Stromal cell of bone marrow (primary cell): ENCODE measurements at regions not wholly inside any gene's neighbourhood (a gene's known extent, or its start where the extent isn't known, plus 50 kb on each side); places are given as distances from the start of the nearest gene placed in this dataset.
"Not testable (repeated sequence)": the region's sequence is repeated elsewhere in the genome, so short reads cannot be mapped to it uniquely, and the experiment has no call there.

Source experiments
- DNase-seq: peaks from one replicate; pipeline ENCODE4 v3.0.0-alpha.2; 2012; ENCODE audit warnings: low read depth

DNA sequence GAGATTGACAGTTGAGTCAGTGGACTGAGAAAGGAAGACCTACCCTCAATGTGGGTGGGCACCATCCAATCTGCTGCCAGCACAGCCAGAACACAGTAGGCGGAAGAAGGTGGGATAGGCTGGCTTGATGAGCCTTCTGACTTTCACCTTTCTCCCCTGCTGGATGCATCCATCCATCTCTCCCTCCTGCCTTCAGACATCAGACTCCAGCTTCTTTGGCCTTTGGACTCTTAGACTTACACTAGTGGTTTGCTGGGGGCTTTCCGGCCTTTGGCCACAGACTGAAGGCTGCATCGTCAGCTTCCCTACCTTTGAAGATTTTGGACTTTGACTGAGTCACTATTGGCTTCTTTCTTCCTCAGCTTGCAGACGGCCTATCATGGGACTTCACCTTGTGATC lies 456.5 kb upstream of the MIS18BP1 start:
- DNase-seq = no peak

- DNase-seq = no peak
These were observed 453.0 kb upstream of the MIS18BP1 start for GRCh38 chr14:45705940-45706534.

DNA sequence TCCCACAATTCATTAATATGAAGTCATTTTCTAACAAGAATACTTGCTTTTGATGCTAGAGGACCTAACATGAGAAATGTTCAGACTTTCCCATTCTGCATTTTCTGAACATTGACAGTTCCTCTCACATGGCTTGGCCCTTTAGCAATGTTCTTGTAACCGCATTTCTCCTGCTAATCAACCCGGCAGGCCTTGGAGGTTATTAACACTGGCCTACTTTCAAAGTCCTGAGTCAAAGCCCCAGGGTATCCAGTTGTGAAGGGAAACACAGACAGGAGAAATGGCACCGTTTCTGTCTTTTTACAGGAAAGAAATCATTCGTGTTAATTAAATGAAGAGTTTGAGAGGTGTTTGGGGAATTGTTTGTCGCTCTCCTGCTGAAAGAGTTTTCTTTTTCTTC lies 446.5 kb upstream of the MIS18BP1 start:
- peak; percentile 8 for DNase-seq

- no peak for DNase-seq
These were observed 445.6 kb upstream of the MIS18BP1 start for GRCh38 chr14:45698462-45699134.

GRCh38 chr14:45686771-45687170 lies 433.8 kb upstream of the MIS18BP1 start:
- DNase-seq = no peak

DNA sequence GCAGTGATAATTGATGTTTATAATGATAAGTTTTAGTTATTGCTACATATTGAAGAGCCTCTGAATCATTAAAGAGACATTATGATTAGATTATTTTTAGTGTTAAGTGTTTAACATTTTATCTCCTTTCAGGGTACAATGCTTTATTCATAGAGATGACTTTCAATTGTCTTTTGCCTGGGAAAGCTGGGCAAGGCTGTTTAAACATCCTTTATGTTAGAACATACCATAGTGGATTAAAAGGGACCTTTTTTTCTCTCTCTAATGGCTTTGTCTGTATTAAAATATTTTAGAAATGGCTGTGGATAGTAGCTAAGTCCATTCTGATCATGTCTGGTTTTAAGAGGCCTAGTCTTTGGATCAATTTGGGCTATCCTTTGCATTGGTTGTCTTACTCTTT lies 427.5 kb upstream of the MIS18BP1 start:
- no peak for DNase-seq

GRCh38 chr14:45679853-45680252 lies 426.9 kb upstream of the MIS18BP1 start:
- DNase-seq = peak; percentile 43

- no peak for DNase-seq
These were observed 425.2 kb upstream of the MIS18BP1 start for GRCh38 chr14:45678163-45678562.

DNA sequence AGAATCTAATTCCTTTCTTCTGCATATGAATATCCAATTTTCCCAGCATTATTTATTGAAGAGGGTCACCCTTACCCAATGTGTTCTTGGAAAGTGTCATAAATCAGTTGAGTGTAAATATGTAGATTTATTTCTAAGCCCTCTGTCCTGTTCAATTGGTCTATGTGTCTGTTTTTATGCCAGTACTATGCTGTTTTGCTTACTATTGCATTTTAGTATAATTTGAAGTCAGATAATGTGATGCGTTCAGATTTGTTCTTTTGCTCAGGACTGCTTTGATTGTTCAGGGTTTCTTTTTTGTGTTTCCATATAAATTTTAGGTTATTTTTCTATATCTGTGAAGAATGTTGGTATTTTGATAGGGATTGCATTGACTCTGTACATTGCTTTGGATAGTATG lies 420.4 kb upstream of the MIS18BP1 start:
- DNase-seq = no peak

- DNase-seq = no peak
These were observed 411.8 kb upstream of the MIS18BP1 start for GRCh38 chr14:45664668-45665356.

GRCh38 chr14:45658917-45659299 lies 405.9 kb upstream of the MIS18BP1 start:
- DNase-seq = no peak

DNA sequence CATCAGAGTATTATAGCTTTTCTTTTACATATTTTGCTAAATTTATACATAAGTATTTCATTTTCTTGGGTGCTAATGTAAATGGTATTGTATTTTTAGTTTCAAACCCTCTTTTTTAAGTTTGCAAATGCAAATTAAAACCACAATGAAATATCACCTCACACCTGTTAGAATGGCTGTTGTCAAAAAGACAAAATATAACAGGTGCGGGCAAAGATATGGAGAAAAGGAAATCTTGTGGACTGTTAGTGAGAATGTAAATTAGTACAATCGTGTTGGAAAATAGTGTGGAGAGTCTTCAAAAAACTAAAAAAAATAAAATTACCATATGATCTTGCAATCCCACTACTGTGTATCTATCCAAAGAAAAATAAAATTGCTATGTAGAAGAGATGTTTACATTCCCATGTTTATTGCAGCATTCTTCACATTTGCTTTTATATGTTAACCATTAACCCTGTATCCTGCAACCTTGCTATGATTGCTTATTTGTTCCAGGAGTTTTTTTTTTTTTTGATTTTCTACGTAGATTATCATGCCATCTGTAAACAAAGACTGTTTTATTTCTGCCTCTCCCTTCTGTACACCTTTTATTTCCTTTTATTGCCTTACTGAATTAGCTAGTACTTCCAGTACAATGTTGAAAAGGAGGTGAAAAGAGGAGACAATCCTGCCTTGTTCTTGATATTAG lies 405.4 kb upstream of the MIS18BP1 start:
- no peak for DNase-seq

DNA sequence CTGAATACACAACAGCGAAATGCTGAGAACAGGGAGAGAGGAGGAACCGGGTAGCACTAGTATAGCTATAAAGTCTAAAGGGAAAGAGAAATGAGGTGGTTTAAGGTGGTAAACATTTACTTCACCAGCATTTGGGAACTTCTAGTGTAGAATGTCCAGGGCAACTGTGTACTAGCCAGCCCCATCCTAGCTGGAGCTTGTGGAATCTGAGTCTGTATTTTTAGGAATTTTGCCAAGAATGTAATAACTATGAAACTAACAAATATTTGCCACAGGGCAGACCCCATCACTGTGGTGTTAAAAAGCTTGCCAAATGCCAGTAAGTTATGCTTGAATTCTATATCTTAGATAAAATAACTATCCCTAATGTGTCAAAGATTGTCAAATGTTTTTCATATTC lies 398.9 kb upstream of the MIS18BP1 start:
- no peak for DNase-seq

GRCh38 chr14:45650754-45651153 lies 397.8 kb upstream of the MIS18BP1 start:
- DNase-seq = no peak

GRCh38 chr14:45649051-45649450 lies 396.0 kb upstream of the MIS18BP1 start:
- no peak for DNase-seq

- DNase-seq = no peak
These were observed 388.5 kb upstream of the MIS18BP1 start for GRCh38 chr14:45641541-45641940.

GRCh38 chr14:45634651-45635441 lies 381.8 kb upstream of the MIS18BP1 start:
- not testable (repeated sequence) for DNase-seq

GRCh38 chr14:45633220-45633984 lies 380.4 kb upstream of the MIS18BP1 start:
- no peak for DNase-seq

DNA sequence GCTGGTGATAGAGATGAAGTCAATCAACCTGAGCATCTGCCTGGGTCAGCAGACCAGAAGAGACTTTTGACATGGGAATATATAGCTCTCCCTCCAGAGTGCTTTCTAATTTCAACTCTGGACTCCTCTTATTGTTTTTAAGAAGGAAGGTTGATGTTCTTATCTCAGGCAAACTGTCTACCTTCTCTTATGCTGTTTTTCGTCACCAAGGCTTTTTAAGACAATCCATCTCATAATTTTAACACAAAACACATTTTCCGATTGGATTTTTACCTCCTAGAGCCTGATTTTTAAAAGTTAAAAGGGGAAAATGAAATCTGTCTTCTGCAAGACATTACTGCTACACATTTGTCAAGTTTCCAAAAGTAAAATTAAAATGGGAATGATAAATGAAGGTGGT lies 368.7 kb upstream of the MIS18BP1 start:
- DNase-seq = no peak

- DNase-seq = no peak
These were observed 366.8 kb upstream of the MIS18BP1 start for GRCh38 chr14:45619831-45620230.

DNA sequence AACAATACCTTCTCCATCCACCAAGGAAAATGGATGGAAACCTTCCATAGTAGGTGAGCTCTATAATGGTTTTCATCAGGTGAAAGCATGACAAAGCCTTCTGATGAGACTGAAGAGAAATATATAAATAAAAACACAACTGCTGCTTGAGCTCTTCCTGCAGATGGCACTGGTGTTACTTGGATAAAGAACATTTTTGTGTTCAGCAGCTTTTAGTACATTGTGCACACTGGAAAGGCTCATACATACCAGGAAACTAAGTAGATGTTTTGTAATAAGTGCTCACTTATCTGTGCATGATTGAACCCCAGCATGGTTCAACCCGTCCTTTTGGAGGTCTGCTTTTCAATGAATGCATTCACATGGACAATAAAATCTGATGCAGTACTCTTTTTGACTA lies 357.3 kb upstream of the MIS18BP1 start:
- DNase-seq = no peak
